ENCODE measurements at regions not wholly inside any gene's neighbourhood (a gene's known extent, or its start where the extent isn't known, plus 50 kb on each side); places are given as distances from the start of the nearest gene placed in this dataset.
"Not testable (repeated sequence)": the region's sequence is repeated elsewhere in the genome, so short reads cannot be mapped to it uniquely, and the experiment has no call there.

DNA sequence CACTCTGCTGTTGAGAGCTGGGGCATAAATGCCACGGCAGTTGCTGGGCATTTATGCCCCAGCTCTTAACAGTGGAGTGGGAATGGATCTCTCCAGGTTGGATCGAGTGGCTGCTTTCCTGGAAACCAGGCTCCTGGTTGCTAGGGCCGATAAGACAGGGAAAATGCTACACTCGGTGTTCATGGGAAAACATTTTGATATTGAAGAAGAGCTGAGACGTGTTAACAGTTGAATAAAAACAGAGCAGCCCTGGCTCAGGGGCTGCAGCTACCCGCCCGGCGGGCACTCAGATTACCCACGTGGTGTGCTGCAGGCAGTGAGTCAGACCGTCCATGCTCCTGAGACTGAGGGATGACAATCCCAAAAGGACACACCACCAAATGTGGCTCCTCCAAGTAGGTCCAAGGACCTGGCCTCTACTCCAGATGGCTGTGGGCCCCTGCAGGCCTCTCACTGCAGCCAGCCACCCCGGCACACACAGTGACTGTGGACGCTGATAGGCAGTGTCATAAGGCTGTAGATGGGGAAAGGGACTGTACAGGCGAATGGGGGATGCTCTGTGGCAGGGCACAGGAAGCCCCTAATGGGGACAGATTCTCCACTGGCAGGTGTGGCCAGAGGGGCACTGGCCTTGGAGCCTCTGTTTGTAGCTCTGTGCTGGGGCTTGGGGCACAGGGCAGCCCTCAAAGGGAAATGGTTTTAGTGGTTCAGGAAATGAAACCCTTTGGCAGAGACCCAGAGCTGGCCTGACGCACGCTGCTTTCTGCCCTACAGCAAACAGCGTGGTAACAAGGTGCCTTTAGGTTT, 237.8 kb downstream of the LY86 start:
- no peak for DNase-seq
- no peaks in the 10 kb centered on the region for H3K36me3 ChIP-seq (ENCODE audit: control insufficient read depth, insufficient read depth, low read length)
- no peak overlapping the region for H3K4me3 Mint-ChIP-seq
- no peak overlapping the region for H3K27ac Mint-ChIP-seq
- H3K9me3 ChIP-seq (ENCODE audit: control insufficient read depth, low read length), result no peaks in the 10 kb centered on the region
- H3K27me3 Mint-ChIP-seq (ENCODE audit: insufficient read depth), result peaks cover 8% of the 10 kb centered on the region
- peaks cover 5% of the 10 kb centered on the region for H3K4me1 ChIP-seq (ENCODE audit: control insufficient read depth, insufficient read depth, low read length)
- no peaks in the 10 kb centered on the region for H3K9me3 Mint-ChIP-seq
- no peak overlapping the region for H3K9ac ChIP-seq (ENCODE audit: extremely low read depth, low read length, poor library complexity, severe bottlenecking)
- peaks cover 19% of the 10 kb centered on the region for H3K4me1 Mint-ChIP-seq
- no peak overlapping the region for H3K27ac ChIP-seq (ENCODE audit: low read depth, low read length)
- no peak overlapping the region for H3K4me3 ChIP-seq (ENCODE audit: low read length)
- 90 to 92% methylated on average over 11 to 16 of the region's 16 CpGs for WGBS, 2 experiments (ENCODE audit: insufficient coverage in 1 of 2, insufficient read length in 1 of 2)
- no peaks in the 10 kb centered on the region for H3K36me3 Mint-ChIP-seq (ENCODE audit: low read depth)
- no peaks in the 10 kb centered on the region for H3K27me3 ChIP-seq (ENCODE audit: control insufficient read depth, insufficient read depth, low read length, poor library complexity, severe bottlenecking)
- TF ChIP-seq, protein P1, sequence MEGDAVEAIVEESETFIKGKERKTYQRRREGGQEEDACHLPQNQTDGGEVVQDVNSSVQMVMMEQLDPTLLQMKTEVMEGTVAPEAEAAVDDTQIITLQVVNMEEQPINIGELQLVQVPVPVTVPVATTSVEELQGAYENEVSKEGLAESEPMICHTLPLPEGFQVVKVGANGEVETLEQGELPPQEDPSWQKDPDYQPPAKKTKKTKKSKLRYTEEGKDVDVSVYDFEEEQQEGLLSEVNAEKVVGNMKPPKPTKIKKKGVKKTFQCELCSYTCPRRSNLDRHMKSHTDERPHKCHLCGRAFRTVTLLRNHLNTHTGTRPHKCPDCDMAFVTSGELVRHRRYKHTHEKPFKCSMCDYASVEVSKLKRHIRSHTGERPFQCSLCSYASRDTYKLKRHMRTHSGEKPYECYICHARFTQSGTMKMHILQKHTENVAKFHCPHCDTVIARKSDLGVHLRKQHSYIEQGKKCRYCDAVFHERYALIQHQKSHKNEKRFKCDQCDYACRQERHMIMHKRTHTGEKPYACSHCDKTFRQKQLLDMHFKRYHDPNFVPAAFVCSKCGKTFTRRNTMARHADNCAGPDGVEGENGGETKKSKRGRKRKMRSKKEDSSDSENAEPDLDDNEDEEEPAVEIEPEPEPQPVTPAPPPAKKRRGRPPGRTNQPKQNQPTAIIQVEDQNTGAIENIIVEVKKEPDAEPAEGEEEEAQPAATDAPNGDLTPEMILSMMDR (conservative IDR thresholded peaks at IDR 0.05), result no peak

DNA sequence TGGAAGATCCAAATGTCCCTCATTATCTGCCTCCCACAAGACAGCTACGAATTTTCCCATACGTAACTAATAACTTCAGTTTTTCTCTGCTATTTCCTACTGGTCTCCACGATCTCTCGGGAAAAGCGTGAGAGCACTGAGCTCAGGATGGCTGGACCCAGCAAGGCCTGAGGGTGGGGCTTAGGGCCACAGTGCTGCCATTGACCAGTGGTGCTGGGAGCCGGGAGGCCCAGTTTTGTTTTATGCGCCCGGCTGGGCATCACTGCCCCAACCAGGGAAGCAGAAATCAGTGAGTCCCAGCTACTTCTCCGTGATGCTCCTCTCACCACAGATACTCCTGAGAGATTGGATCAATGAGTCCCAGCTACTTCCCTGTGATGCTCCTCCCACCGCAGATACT, 238.4 kb downstream of the LY86 start:
- Histone ChIP-seq H3K9ac (ENCODE audit: extremely low read depth, low read length, poor library complexity, severe bottlenecking) (no peak overlapping the region), H3K9me3 (ENCODE audit: control insufficient read depth, low read length) (no peaks in the 10 kb centered on the region), H3K36me3 (ENCODE audit: control insufficient read depth, insufficient read depth, low read length) (no peaks in the 10 kb centered on the region), H3K4me1 (ENCODE audit: control insufficient read depth, insufficient read depth, low read length) (peaks cover 5% of the 10 kb centered on the region), H3K27me3 (ENCODE audit: control insufficient read depth, insufficient read depth, low read length, poor library complexity, severe bottlenecking) (no peaks in the 10 kb centered on the region), H3K27ac (ENCODE audit: low read depth, low read length) (no peak overlapping the region), H3K4me3 (ENCODE audit: low read length) (no peak overlapping the region)
- peaks cover 11% of the 10 kb centered on the region for H3K27me3 Mint-ChIP-seq (ENCODE audit: insufficient read depth)
- no peak overlapping the region for H3K4me3 Mint-ChIP-seq
- H3K9me3 Mint-ChIP-seq, result no peaks in the 10 kb centered on the region
- H3K27ac Mint-ChIP-seq, result no peak overlapping the region
- H3K36me3 Mint-ChIP-seq (ENCODE audit: low read depth), result no peaks in the 10 kb centered on the region
- DNase-seq, result peak; percentile 27
- H3K4me1 Mint-ChIP-seq, result peaks cover 17% of the 10 kb centered on the region
- WGBS, 2 experiments (ENCODE audit: insufficient coverage in 1 of 2, insufficient read length in 1 of 2), result 87 to 90% methylated on average over 10 of the region's 10 CpGs
- TF ChIP-seq, protein P1 (conservative IDR thresholded peaks at IDR 0.05), result no peak

DNA sequence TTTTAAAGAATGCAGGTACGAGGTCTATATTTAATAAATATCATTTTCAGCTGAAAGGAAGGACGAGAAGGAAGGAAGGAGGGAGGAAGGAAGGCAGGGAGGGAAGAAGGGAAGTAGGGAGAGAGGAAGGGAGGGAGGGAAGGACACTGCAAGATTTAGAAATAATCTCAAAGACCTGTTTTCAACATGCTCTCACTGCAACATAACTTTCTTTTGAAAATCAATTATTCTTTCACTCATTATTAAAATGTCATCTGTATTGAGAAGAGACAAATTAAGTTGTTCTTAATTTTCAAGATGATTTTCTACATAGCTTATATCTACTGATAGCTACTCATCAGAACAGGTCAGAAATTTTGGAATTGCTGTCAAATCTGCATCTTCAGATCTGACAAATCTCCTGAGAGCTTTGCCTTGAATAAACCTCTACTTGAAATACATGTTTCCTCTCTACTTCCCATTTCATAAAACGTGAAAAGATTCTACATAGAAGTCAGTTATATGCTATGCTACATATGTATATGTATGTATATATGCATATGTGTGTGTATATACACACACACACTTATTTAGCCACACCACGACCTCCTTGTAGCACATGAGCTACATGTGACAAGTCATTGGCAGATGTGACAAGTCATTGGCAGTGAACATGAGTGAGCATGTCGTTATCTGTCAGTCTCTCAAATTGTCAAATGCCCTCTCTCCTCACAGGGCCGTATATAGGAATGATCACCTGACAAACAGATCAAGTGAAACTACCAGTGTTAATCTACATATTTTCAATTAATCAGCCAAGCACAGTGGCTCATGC, 241.6 kb downstream of the LY86 start:
- H3K4me3 ChIP-seq (ENCODE audit: low read length), result no peak overlapping the region
- no peaks in the 10 kb centered on the region for H3K27me3 ChIP-seq (ENCODE audit: control insufficient read depth, insufficient read depth, low read length, poor library complexity, severe bottlenecking)
- H3K4me1 ChIP-seq (ENCODE audit: control insufficient read depth, insufficient read depth, low read length), result no peaks in the 10 kb centered on the region
- H3K36me3 ChIP-seq (ENCODE audit: control insufficient read depth, insufficient read depth, low read length), result no peaks in the 10 kb centered on the region
- H3K4me1 Mint-ChIP-seq, result peaks cover 10% of the 10 kb centered on the region
- H3K27ac ChIP-seq (ENCODE audit: low read depth, low read length), result no peak overlapping the region
- H3K27me3 Mint-ChIP-seq (ENCODE audit: insufficient read depth), result peaks cover 9% of the 10 kb centered on the region
- no peak overlapping the region for H3K9ac ChIP-seq (ENCODE audit: extremely low read depth, low read length, poor library complexity, severe bottlenecking)
- H3K36me3 Mint-ChIP-seq (ENCODE audit: low read depth), result no peaks in the 10 kb centered on the region
- DNase-seq, result no peak
- H3K9me3 Mint-ChIP-seq, result no peaks in the 10 kb centered on the region
- 94% methylated on average over 3 to 5 of the region's 6 CpGs for WGBS, 2 experiments (ENCODE audit: insufficient coverage in 1 of 2, insufficient read length in 1 of 2)
- no peak overlapping the region for H3K4me3 Mint-ChIP-seq
- H3K27ac Mint-ChIP-seq, result no peak overlapping the region
- no peaks in the 10 kb centered on the region for H3K9me3 ChIP-seq (ENCODE audit: control insufficient read depth, low read length)
- TF ChIP-seq, protein P1 (conservative IDR thresholded peaks at IDR 0.05), result no peak

DNA sequence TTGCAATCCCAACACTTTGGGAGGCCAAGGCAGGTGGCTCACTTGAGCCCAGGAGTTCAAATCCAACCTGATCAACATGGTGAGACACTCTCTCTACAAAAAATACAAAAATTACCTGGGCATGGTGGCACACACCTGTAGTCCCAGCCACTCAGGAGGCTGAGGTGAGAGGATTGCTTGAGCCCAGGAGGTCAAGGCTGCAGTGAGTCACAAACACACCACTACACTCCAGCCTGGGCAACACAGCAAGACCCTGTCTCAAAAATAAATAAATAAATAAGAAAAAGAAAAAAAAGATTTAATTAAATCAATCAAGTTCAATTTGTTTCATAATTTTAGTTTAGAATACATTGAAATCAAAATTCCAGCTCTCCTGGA, 242.2 kb downstream of the LY86 start:
- H3K27me3 ChIP-seq (ENCODE audit: control insufficient read depth, insufficient read depth, low read length, poor library complexity, severe bottlenecking); H3K9me3 Mint-ChIP-seq; H3K27ac Mint-ChIP-seq; H3K4me1 ChIP-seq (ENCODE audit: control insufficient read depth, insufficient read depth, low read length); H3K27ac ChIP-seq (ENCODE audit: low read depth, low read length); H3K9me3 ChIP-seq (ENCODE audit: control insufficient read depth, low read length); H3K9ac ChIP-seq (ENCODE audit: extremely low read depth, low read length, poor library complexity, severe bottlenecking); H3K4me3 Mint-ChIP-seq; H3K36me3 ChIP-seq (ENCODE audit: control insufficient read depth, insufficient read depth, low read length); DNase-seq; H3K36me3 Mint-ChIP-seq (ENCODE audit: low read depth); H3K4me1 Mint-ChIP-seq; H3K4me3 ChIP-seq (ENCODE audit: low read length): not testable (repeated sequence)
- peaks cover 11% of the 10 kb centered on the region for H3K27me3 Mint-ChIP-seq (ENCODE audit: insufficient read depth)
